Skeletal muscle satellite cell (primary cell): ENCODE measurements at regions not wholly inside any gene's neighbourhood (a gene's known extent, or its start where the extent isn't known, plus 50 kb on each side); places are given as distances from the start of the nearest gene placed in this dataset.
"Not testable (repeated sequence)": the region's sequence is repeated elsewhere in the genome, so short reads cannot be mapped to it uniquely, and the experiment has no call there.

ENCODE experiments used
- H3K27me3 ChIP-seq: 2 replicates; pipeline ENCODE4 v1.7.0; 2013; ENCODE audit warnings: low read length; ENCODE audit not compliant: control insufficient read depth, insufficient read depth
- H3K36me3 ChIP-seq: 2 replicates; pipeline ENCODE4 v1.7.0; 2013; ENCODE audit warnings: mild to moderate bottlenecking, control low read depth, low read length; ENCODE audit not compliant: insufficient read depth
- H3K4me1 ChIP-seq: 2 replicates; pipeline ENCODE4 v1.7.0; 2013; ENCODE audit warnings: low read length; ENCODE audit not compliant: control insufficient read depth, insufficient read depth
- H3K4me2 ChIP-seq: 2 replicates; pipeline ENCODE4 v1.7.0; 2013; ENCODE audit warnings: mild to moderate bottlenecking, low read length
- H3K4me3 ChIP-seq: 2 replicates; pipeline ENCODE4 v1.7.0; 2013; ENCODE audit warnings: low read length
- H3K9ac ChIP-seq: 2 replicates; pipeline ENCODE4 v1.7.0; 2013; ENCODE audit warnings: mild to moderate bottlenecking, low read depth, low read length, moderate library complexity
- H3K9me3 ChIP-seq: replicated peaks from 2 replicates; pipeline ENCODE4 v1.7.0; 2013; ENCODE audit warnings: mild to moderate bottlenecking, control low read depth, low read length

DNA sequence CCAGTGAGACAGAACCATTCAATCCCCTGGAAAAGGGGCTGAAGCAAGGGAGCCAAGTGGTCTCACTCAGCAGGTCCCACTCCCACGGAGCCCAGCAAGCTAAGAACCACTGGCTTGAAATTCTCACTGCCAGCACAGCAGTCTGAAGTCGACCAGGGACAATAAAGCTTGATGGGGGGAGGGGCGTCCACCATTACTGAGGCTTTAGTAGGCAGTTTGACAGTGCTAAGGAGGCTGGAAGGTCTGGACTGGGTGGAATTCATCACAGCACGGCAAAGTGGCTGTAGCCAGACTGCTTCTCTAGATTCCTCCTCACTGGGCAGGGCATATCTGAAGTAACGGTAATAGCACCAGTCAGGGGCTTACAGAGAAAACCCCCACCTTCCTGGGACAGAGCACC lies 105.4 kb upstream of the GORAB start:
- no peaks in the 10 kb centered on the region for H3K36me3 ChIP-seq
- H3K4me1 ChIP-seq = no peaks in the 10 kb centered on the region
- H3K9ac ChIP-seq = no peak overlapping the region
- no peaks in the 10 kb centered on the region for H3K27me3 ChIP-seq
- no peak overlapping the region for H3K4me3 ChIP-seq
- no peak overlapping the region for H3K4me2 ChIP-seq
- H3K9me3 ChIP-seq = no peaks in the 10 kb centered on the region

DNA sequence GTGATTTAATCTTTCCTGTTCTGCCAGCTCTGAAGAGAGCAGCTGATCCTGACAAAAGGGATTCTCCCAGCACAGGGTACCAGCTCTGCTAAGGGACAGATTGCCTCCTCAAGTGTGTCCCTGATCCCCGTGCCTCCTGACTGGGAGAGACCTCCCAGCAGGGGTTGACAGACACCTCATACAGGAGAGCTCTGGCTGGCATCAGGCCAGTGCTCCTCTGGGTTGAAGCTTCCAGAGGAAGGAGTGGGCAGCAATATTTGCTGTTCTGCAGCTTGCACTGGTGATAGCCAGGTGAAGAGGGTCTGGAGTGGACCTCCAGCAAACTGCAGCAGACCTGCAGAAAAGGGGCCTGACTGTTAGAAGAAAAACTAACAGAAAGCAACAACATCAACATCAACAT lies 105.0 kb upstream of the GORAB start:
- H3K9ac ChIP-seq, H3K4me3 ChIP-seq, H3K9me3 ChIP-seq, H3K36me3 ChIP-seq, H3K4me1 ChIP-seq, H3K27me3 ChIP-seq, H3K4me2 ChIP-seq: not testable (repeated sequence)

DNA sequence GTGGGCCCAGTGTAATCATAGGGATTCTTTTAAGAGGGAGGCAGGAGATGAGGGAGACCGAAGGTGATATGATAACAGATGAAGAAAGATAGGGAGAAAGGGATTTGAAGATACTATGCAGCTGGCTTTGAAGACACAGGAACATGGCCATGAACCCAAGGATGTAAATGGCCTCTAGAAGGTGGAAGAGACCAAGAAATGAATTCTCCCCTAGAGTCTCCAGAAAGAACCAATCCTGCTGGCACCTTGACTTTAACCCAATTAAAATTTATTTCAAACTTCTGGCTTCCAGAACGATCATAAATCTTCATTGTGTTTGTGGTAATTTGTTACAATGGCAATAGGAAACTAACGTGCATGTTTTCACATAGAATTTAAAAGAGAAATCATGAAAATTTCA lies 95.0 kb upstream of the GORAB start:
- no peak overlapping the region for H3K4me2 ChIP-seq
- H3K9me3 ChIP-seq = no peaks in the 10 kb centered on the region
- H3K36me3 ChIP-seq = no peaks in the 10 kb centered on the region
- H3K4me3 ChIP-seq = no peak overlapping the region
- no peaks in the 10 kb centered on the region for H3K4me1 ChIP-seq
- H3K9ac ChIP-seq = no peak overlapping the region
- H3K27me3 ChIP-seq = no peaks in the 10 kb centered on the region

DNA sequence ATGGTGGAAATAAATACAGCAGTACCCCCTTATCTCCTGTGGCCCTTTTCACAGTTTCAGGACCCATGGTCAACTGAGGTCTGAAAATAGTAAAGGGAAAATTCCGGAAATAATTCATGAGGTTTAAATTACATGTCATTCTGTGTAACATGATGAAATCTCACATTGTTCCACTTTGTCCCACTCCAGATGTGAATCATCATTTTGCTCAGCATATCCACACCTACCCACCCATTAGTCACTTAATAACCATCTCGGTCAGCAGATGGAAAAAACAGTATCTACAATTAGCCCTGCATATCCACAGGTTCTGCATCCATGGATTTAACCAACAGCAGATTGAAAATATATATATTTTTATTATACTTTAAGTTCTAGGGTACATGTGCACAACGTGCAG lies 86.9 kb upstream of the GORAB start:
- H3K4me1 ChIP-seq = peaks cover 17% of the 10 kb centered on the region
- H3K36me3 ChIP-seq = no peaks in the 10 kb centered on the region
- H3K4me3 ChIP-seq = no peak overlapping the region
- no peak overlapping the region for H3K9ac ChIP-seq
- H3K4me2 ChIP-seq = peak overlapping the region; percentile 29
- no peaks in the 10 kb centered on the region for H3K9me3 ChIP-seq
- H3K27me3 ChIP-seq = no peaks in the 10 kb centered on the region

DNA sequence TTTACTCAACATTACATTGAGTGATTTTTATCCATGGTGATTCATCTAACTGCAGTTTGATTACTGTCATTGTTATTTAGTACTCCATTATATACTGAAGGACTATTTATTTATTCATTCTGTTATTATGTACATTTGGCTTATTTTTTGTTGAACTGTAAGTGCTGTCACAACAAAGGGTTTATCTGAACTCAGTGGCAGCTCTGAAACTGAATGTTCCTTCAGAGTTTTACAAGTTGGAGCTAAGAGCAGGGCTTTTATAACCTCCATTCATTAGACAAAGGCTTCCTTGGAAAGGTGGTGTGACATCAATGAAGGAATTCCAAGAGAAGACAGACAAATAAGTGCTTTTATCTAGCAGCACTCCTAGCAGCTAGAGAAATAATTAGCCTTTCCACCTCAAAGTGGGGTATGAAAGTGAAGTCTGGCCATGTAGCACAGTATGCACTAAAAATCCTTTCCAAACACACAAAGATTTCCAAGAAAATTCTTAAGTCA lies 83.3 kb upstream of the GORAB start:
- H3K4me3 ChIP-seq = no peak overlapping the region
- H3K27me3 ChIP-seq = no peaks in the 10 kb centered on the region
- H3K36me3 ChIP-seq = no peaks in the 10 kb centered on the region
- H3K4me1 ChIP-seq = peaks cover 17% of the 10 kb centered on the region
- H3K9me3 ChIP-seq = no peaks in the 10 kb centered on the region
- no peak overlapping the region for H3K4me2 ChIP-seq
- no peak overlapping the region for H3K9ac ChIP-seq

DNA sequence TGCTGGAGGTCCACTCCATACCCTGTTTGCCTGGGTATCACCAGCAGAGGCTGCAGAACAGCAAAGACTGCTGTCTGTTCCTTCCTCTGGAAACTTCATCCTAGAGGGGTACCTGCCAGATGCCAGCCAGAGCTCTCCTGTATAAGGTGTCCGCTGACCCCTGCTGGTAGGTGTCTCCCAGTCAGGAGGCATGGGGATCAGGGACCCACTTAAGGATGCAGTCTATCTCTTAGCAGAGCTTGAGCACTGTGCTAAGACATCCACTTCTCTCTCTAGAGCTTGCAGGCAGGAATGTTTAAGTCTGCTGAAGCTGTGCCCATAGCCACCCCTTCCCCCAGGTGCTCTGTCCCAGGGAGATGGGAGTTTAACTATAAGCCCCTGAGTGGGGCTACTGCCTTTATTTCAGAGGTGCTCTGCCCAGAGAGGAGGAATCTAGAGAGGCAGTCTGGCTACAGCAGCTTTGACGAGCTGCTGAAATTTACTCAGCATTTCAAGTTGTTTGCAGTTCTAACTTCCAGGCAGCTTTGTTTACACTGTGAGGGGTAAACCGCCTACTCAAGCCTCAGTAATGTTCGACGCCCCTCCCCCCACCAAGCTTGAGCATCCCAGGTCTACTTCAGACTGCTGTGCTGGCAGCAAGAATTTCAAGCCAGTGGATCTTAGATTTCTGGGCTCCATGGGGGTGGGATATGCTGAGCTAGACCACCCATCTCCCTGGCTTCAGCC lies 74.5 kb upstream of the GORAB start:
- not testable (repeated sequence) for H3K4me3 ChIP-seq, H3K4me2 ChIP-seq, H3K9me3 ChIP-seq, H3K36me3 ChIP-seq, H3K27me3 ChIP-seq, H3K9ac ChIP-seq
- H3K4me1 ChIP-seq = peaks cover 19% of the 10 kb centered on the region

DNA sequence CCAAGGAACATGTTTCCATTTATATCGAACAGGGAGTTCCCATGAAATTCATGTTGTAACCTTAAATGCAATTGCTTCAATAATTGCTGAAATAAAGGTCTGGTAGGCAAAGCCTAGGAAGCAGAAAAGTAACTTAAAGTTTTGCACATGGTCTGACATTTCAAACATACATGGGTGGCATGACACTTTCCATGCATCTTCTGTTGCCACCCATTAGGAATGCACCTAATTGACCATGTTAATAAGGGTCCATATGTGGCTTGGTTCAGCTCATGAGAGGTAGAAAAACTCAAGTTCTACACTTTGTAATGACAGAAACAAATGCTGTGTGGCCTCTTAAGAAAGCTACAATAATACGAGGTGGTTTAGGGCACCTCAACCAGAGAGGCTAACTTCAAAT lies 72.0 kb upstream of the GORAB start:
- Histone ChIP-seq H3K4me3 (no peak overlapping the region), H3K27me3 (no peaks in the 10 kb centered on the region), H3K36me3 (no peaks in the 10 kb centered on the region), H3K9ac (no peak overlapping the region), H3K4me1 (peaks cover 21% of the 10 kb centered on the region), H3K9me3 (no peaks in the 10 kb centered on the region), H3K4me2 (no peak overlapping the region)

DNA sequence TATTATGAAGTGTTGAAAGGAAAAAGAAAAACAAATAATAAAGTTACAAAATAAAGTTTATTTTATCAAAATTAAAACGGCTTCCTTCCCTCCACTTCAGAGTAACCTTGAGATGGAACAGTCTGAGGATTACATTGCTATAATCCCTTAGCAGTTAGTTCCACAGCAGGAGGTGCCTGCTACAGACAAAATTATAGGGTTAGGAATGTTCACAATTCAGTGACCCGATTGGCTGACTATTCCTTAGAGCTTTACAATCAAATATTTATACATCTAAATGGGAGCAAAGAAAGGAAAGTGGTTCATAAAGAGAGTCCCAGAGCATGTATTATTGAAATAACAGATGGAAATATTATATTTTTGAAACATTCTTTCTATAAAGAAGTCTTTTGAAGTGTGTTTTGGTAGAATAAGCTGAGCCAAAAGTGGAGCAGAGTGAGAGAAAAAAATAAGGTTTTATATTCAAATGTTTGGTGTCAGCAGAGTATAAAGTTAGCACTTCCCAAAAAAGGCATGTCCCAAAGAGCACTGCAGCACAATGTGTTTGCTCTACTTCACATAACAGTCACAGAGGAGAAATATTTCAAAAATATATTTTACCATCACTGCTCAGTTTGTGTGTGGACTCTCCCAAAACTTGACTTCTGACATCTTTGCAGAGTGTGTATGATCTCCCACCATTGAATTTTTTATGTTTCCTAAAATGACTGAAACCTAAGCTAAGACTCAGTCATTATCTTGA lies 71.4 kb upstream of the GORAB start:
- Histone ChIP-seq H3K9me3 (no peaks in the 10 kb centered on the region), H3K36me3 (no peaks in the 10 kb centered on the region), H3K4me2 (no peak overlapping the region), H3K4me1 (peaks cover 21% of the 10 kb centered on the region), H3K9ac (no peak overlapping the region), H3K27me3 (no peaks in the 10 kb centered on the region), H3K4me3 (no peak overlapping the region)

DNA sequence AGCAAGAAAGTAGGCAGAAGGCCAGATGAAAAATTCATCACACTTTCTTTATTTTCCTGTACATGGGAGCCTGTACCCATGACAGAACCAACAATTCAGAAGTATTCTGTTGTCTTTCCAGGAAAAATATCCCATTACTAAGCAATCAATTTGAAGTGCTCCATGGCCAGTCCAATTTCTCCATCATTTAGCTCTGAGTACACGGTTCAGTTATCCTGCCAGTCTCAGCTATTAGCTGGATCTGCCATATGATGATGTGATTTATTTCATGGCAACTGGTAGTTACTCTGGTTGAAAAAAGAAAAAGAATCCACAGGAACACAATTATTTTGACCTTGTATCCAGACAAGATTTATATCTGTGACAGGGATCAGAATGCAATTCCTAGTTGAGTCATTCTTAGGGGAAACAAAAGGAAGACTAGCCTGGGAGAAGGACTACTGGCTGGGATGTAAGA lies 70.6 kb upstream of the GORAB start:
- Histone ChIP-seq H3K27me3 (no peaks in the 10 kb centered on the region), H3K4me2 (peak overlapping the region; percentile 63), H3K36me3 (no peaks in the 10 kb centered on the region), H3K4me3 (peak overlapping the region; percentile 29), H3K4me1 (peaks cover 21% of the 10 kb centered on the region), H3K9me3 (no peaks in the 10 kb centered on the region), H3K9ac (peak overlapping the region; percentile 57)

DNA sequence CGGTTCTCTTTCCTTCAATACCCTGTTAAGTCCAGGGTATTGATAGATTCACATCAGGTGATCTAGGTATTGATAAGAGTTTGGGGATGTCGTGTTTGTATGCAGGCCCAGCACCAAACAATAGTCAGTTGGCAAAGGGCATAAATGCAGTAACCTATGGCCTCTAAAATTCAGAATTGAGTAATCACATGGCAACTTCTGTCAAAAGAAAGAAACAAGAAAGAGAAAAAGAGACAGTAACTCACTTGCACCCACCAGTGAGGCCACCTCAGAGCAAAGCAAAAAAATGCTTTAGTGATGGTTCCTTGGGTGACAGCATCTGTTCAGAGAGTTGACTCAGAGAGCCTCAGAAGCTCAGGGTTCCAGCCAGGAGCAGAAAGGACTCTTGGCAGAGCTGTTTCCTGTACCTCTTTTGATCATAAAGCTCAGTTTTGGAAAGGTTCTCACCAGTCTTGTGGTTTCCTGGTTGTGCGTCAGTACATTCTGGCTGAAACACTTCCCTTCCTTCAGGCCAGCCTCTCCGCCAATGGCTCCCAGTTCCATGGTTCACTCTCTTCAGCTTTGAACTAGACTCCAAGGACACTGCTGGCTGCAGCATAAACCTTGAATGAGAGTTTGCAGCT lies 70.1 kb upstream of the GORAB start:
- H3K4me2 ChIP-seq = peak overlapping the region; percentile 63
- no peaks in the 10 kb centered on the region for H3K27me3 ChIP-seq
- peaks cover 21% of the 10 kb centered on the region for H3K4me1 ChIP-seq
- peak overlapping the region; percentile 29 for H3K4me3 ChIP-seq
- no peaks in the 10 kb centered on the region for H3K36me3 ChIP-seq
- peak overlapping the region; percentile 57 for H3K9ac ChIP-seq
- no peaks in the 10 kb centered on the region for H3K9me3 ChIP-seq

DNA sequence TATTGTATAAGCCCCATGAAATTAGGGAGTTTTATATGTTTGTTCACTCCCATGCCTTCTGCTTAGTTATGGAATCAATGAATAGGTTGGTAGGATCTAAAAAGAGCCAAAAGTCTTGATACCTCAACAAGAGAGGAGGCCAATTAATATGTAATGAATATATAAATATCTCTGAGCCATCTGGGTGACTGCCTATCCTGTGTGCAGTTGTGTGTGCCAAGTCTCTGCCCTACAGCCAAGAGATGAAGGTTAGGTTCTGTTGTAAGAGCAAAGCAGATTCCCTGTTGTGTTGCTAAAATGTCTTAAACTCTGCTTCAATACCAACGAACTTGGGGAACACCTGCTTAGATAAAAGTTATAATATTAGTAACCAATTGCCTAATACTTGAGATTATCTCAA lies 61.8 kb upstream of the GORAB start:
- H3K9me3 ChIP-seq = no peaks in the 10 kb centered on the region
- H3K4me2 ChIP-seq = no peak overlapping the region
- no peaks in the 10 kb centered on the region for H3K36me3 ChIP-seq
- H3K4me3 ChIP-seq = no peak overlapping the region
- no peaks in the 10 kb centered on the region for H3K27me3 ChIP-seq
- no peak overlapping the region for H3K9ac ChIP-seq
- peaks cover 4% of the 10 kb centered on the region for H3K4me1 ChIP-seq
